ENCODE measurements at regions not wholly inside any gene's neighbourhood (a gene's known extent, or its start where the extent isn't known, plus 50 kb on each side); places are given as distances from the start of the nearest gene placed in this dataset.
"Not testable (repeated sequence)": the region's sequence is repeated elsewhere in the genome, so short reads cannot be mapped to it uniquely, and the experiment has no call there.

- TF ChIP-seq CTCF, POLR2A (IDR thresholded peaks at IDR 0.05): not testable (repeated sequence)
These were observed 103.2 kb upstream of the PRB2 start for GRCh38 chr12:11498574-11498973.
